UCSD-AML1 (cell line): ENCODE measurements at regions not wholly inside any gene's neighbourhood (a gene's known extent, or its start where the extent isn't known, plus 50 kb on each side); places are given as distances from the start of the nearest gene placed in this dataset.

Source experiments
- DNase-seq: peaks from one replicate; lab custom pipeline; 2025; ENCODE audit not compliant: unreplicated experiment; lab: John Stamatoyannopoulos, UW

GRCh38 chr15:93496888-93497287 lies 407.9 kb upstream of the RGMA start:
- no peak for DNase-seq

GRCh38 chr15:93495799-93496637 lies 407.0 kb upstream of the RGMA start:
- no peak for DNase-seq

GRCh38 chr15:93493172-93493571 lies 404.2 kb upstream of the RGMA start:
- DNase-seq, result no peak

GRCh38 chr15:93491291-93491690 lies 402.3 kb upstream of the RGMA start:
- no peak for DNase-seq

GRCh38 chr15:93488296-93488713 lies 399.3 kb upstream of the RGMA start:
- DNase-seq, result no peak

- no peak for DNase-seq
Observed at GRCh38 chr15:93486407-93487117, 397.6 kb upstream of the RGMA start.

GRCh38 chr15:93485438-93486327 lies 396.7 kb upstream of the RGMA start:
- no peak for DNase-seq

GRCh38 chr15:93483923-93484322 lies 394.9 kb upstream of the RGMA start:
- DNase-seq, result no peak

GRCh38 chr15:93482731-93483130 lies 393.7 kb upstream of the RGMA start:
- DNase-seq, result no peak

- DNase-seq, result no peak
Observed at GRCh38 chr15:93479715-93480114, 390.7 kb upstream of the RGMA start.

GRCh38 chr15:93478947-93479346 lies 389.9 kb upstream of the RGMA start:
- DNase-seq, result no peak

- no peak for DNase-seq
Observed at GRCh38 chr15:93477721-93478120, 388.7 kb upstream of the RGMA start.

GRCh38 chr15:93477188-93477587 lies 388.2 kb upstream of the RGMA start:
- no peak for DNase-seq

- no peak for DNase-seq
Observed at GRCh38 chr15:93476491-93477177, 387.6 kb upstream of the RGMA start.

- no peak for DNase-seq
Observed at GRCh38 chr15:93474728-93475127, 385.7 kb upstream of the RGMA start.

GRCh38 chr15:93469994-93470393 lies 381.0 kb upstream of the RGMA start:
- no peak for DNase-seq

GRCh38 chr15:93467337-93467736 lies 378.3 kb upstream of the RGMA start:
- DNase-seq, result no peak

- no peak for DNase-seq
Observed at GRCh38 chr15:93466380-93466779, 377.4 kb upstream of the RGMA start.

GRCh38 chr15:93462690-93463089 lies 373.7 kb upstream of the RGMA start:
- DNase-seq, result no peak

- no peak for DNase-seq
Observed at GRCh38 chr15:93460717-93461116, 371.7 kb upstream of the RGMA start.

GRCh38 chr15:93459396-93459795 lies 370.4 kb upstream of the RGMA start:
- DNase-seq, result no peak
